ENCODE measurements at regions not wholly inside any gene's neighbourhood (a gene's known extent, or its start where the extent isn't known, plus 50 kb on each side); places are given as distances from the start of the nearest gene placed in this dataset.

DNA sequence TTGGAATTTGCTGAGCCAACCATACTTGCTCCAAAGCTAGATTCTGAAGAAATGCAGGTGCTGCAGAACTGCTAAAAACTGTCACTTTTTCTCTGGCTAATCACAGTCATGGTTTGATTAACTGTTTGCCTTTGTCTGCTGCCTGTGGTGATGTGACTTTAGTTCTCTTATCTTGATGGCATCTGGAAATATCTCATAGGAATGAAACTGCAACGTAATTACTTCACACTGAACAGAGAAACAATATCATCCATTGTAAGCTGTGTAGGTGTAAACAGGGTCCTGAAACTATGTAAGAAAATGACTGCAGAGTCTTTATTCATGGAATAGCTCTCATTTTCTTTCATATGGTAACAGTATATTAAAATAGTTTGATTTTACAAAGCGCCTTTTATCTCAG is 721.9 kb upstream of the HS3ST5 start:
- intact Hi-C loops (cut with micrococcal nuclease), result no loop called here
- Histone ChIP-seq H3K79me2 (ENCODE audit: insufficient read depth, low read length) (no peaks in the 10 kb centered on the region), H3K36me3 (ENCODE audit: control insufficient read depth in 1 of 2, insufficient read depth in 2 of 2, low read length in 2 of 2) (no peaks in the 10 kb centered on the region), H2AFZ (ENCODE audit: low read depth, low read length, poor library complexity, severe bottlenecking) (no peak overlapping the region), H3K27me3 (ENCODE audit: insufficient read depth, low read length) (no peaks in the 10 kb centered on the region), H3K4me3 (replicated peaks in 1 of 2; ENCODE audit: low read depth in 1 of 2, low read length in 2 of 2) (no peak overlapping the region), H3K9me2 (ENCODE audit: insufficient read depth) (no peaks in the 10 kb centered on the region), H4K20me1 (ENCODE audit: insufficient read depth) (no peaks in the 10 kb centered on the region), H3K9ac (ENCODE audit: low read length) (no peak overlapping the region), H3K9me3 (ENCODE audit: control insufficient read depth in 1 of 2, insufficient read depth in 1 of 2, low read depth in 1 of 2, low read length in 2 of 2) (peaks cover 0 to 3% of the 10 kb centered on the region in 2 experiments; a peak in 1 of 4 replicates), H3K27ac (ENCODE audit: low read depth, low read length) (no peak overlapping the region), H3K4me2 (ENCODE audit: low read length) (no peak overlapping the region), H3K4me1 (ENCODE audit: control insufficient read depth in 1 of 2, insufficient read depth in 2 of 2, low read length in 2 of 2) (no peaks in the 10 kb centered on the region)
- ChIA-PET RAD21 (ENCODE audit: low non-redundant PET in 1 of 2, low total read pairs in 2 of 2, uncharacterized antibody in 2 of 2, unreplicated experiment in 2 of 2) (no interaction called here), POLR2A (no interaction called here), CTCF (no interaction called here)
- no peak for DNase-seq (ENCODE audit: low read depth, low spot score)
- no peak for ATAC-seq
- no TSS peak for BruUV-seq (replicated peaks)
- TF ChIP-seq, protein P1, sequence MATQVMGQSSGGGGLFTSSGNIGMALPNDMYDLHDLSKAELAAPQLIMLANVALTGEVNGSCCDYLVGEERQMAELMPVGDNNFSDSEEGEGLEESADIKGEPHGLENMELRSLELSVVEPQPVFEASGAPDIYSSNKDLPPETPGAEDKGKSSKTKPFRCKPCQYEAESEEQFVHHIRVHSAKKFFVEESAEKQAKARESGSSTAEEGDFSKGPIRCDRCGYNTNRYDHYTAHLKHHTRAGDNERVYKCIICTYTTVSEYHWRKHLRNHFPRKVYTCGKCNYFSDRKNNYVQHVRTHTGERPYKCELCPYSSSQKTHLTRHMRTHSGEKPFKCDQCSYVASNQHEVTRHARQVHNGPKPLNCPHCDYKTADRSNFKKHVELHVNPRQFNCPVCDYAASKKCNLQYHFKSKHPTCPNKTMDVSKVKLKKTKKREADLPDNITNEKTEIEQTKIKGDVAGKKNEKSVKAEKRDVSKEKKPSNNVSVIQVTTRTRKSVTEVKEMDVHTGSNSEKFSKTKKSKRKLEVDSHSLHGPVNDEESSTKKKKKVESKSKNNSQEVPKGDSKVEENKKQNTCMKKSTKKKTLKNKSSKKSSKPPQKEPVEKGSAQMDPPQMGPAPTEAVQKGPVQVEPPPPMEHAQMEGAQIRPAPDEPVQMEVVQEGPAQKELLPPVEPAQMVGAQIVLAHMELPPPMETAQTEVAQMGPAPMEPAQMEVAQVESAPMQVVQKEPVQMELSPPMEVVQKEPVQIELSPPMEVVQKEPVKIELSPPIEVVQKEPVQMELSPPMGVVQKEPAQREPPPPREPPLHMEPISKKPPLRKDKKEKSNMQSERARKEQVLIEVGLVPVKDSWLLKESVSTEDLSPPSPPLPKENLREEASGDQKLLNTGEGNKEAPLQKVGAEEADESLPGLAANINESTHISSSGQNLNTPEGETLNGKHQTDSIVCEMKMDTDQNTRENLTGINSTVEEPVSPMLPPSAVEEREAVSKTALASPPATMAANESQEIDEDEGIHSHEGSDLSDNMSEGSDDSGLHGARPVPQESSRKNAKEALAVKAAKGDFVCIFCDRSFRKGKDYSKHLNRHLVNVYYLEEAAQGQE (IDR thresholded peaks at IDR 0.05; ENCODE audit: low read depth), result no peak
- TF ChIP-seq EZH2phosphoT487 (IDR thresholded peaks at IDR 0.05; ENCODE audit: borderline replicate concordance) (no peak), POLR2A (IDR thresholded peaks at IDR 0.05; ENCODE audit: borderline replicate concordance, extremely low read depth, insufficient read depth, insufficient read length) (no peak), SIN3A (IDR thresholded peaks at IDR 0.05; ENCODE audit: low read depth) (no peak), EZH2 (IDR thresholded peaks at IDR 0.05) (no peak), CBX3 (IDR thresholded peaks at IDR 0.05; ENCODE audit: low read depth) (no peak), FOSL1 (IDR thresholded peaks at IDR 0.05; ENCODE audit: low read depth) (no peak), SRF (IDR thresholded peaks at IDR 0.05; ENCODE audit: low read depth) (no peak), EGR1 (IDR thresholded peaks at IDR 0.05; ENCODE audit: low read depth) (no peak), CEBPB (IDR thresholded peaks at IDR 0.05; ENCODE audit: low read depth) (no peak)
- TF ChIP-seq, protein P2, sequence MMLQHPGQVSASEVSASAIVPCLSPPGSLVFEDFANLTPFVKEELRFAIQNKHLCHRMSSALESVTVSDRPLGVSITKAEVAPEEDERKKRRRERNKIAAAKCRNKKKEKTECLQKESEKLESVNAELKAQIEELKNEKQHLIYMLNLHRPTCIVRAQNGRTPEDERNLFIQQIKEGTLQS (IDR thresholded peaks at IDR 0.05), result no peak
